Smooth muscle cell (in vitro differentiated cells): ENCODE measurements at regions not wholly inside any gene's neighbourhood (a gene's known extent, or its start where the extent isn't known, plus 50 kb on each side); places are given as distances from the start of the nearest gene placed in this dataset.

ENCODE experiments used
- DNase-seq: peaks from one replicate; lab custom pipeline; 2025; ENCODE audit not compliant: unreplicated experiment; lab: John Stamatoyannopoulos, UW
- H2AFZ ChIP-seq: fragments of 200-600 bp; sonication (generic); 2 replicates; pipeline ENCODE4 v1.6.0; 2016; ENCODE audit warnings: antibody characterized with exemption, low read depth, mild to moderate bottlenecking
- H3F3A ChIP-seq: fragments of 200-600 bp; sonication (generic); 2 replicates; pipeline ENCODE4 v1.6.0; 2017; ENCODE audit warnings: antibody characterized with exemption, low read depth
- H3K27ac ChIP-seq: fragments of 200-600 bp; sonication (generic); 2 replicates; pipeline ENCODE4 v1.5.1; 2016; ENCODE audit warnings: low read depth, mild to moderate bottlenecking
- H3K27me3 ChIP-seq: fragments of 200-600 bp; sonication (generic); 2 replicates; pipeline ENCODE4 v1.6.1; 2016; ENCODE audit warnings: low read depth, mild to moderate bottlenecking
- H3K36me3 ChIP-seq: fragments of 200-600 bp; sonication (generic); 2 replicates; pipeline ENCODE4 v1.5.1; 2016; ENCODE audit warnings: low read depth
- H3K4me1 ChIP-seq: fragments of 200-600 bp; sonication (generic); 2 replicates; pipeline ENCODE4 v1.5.1; 2016; ENCODE audit warnings: low read depth
- H3K4me2 ChIP-seq: fragments of 200-600 bp; sonication (generic); 2 replicates; pipeline ENCODE4 v1.6.0; 2016; ENCODE audit warnings: mild to moderate bottlenecking
- H3K4me3 ChIP-seq: fragments of 200-600 bp; sonication (generic); 2 replicates; pipeline ENCODE4 v1.5.1; 2016; ENCODE audit warnings: mild to moderate bottlenecking
- H3K79me2 ChIP-seq: fragments of 200-600 bp; sonication (generic); 2 replicates; pipeline ENCODE4 v1.6.0; 2016; ENCODE audit warnings: low read depth, mild to moderate bottlenecking
- H3K9ac ChIP-seq: fragments of 200-600 bp; sonication (generic); 2 replicates; pipeline ENCODE4 v1.6.0; 2016; ENCODE audit warnings: low read depth
- H3K9me3 ChIP-seq: fragments of 200-600 bp; sonication (generic); replicated peaks from 2 replicates; pipeline ENCODE4 v1.5.1; 2016; ENCODE audit warnings: low read depth
- H4K20me1 ChIP-seq: fragments of 200-600 bp; sonication (generic); 2 replicates; pipeline ENCODE4 v1.6.0; 2016; ENCODE audit warnings: low read depth
- WGBS: methylation state at CpG from one replicate; pipeline ENCODE4 v1.1.7; 2016; ENCODE audit warnings: low lambda C conversion rate; 5-methylcytosine and 5-hydroxymethylcytosine counted together
- TF ChIP-seq, protein P1 (sequence below): fragments of 200-600 bp; sonication (generic); IDR thresholded peaks from 2 replicates; pipeline ENCODE4 v1.5.1; 2017; ENCODE audit warnings: borderline replicate concordance, mild to moderate bottlenecking, antibody characterized with exemption; ENCODE audit not compliant: insufficient read depth, poor library complexity, severe bottlenecking

DNA sequence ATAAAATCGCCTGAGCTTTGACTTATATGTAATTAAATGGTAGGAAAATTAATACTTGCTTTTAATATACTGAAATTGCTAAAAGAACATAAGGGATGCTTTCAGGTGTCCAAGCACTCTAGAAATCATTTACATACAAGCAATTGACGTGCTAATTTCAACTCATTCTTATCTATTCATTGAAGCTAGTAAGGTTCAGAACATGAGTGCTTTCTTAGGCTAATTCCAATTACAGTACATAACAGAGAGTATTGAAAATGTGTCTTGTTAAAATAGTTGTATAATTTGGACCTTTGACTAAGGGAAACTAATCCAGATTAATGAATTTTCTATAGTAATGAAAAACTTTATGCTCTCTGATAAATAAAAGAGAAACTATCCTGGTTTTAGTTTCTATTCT lies 1016.4 kb upstream of the TYRP1 start:
- H4K20me1 ChIP-seq: no peaks in the 10 kb centered on the region
- 88% methylated on average over 2 of the region's 2 CpGs for WGBS
- no peaks in the 10 kb centered on the region for H3F3A ChIP-seq
- no peak overlapping the region for H2AFZ ChIP-seq
- H3K27ac ChIP-seq: no peak overlapping the region
- TF ChIP-seq, protein P1, sequence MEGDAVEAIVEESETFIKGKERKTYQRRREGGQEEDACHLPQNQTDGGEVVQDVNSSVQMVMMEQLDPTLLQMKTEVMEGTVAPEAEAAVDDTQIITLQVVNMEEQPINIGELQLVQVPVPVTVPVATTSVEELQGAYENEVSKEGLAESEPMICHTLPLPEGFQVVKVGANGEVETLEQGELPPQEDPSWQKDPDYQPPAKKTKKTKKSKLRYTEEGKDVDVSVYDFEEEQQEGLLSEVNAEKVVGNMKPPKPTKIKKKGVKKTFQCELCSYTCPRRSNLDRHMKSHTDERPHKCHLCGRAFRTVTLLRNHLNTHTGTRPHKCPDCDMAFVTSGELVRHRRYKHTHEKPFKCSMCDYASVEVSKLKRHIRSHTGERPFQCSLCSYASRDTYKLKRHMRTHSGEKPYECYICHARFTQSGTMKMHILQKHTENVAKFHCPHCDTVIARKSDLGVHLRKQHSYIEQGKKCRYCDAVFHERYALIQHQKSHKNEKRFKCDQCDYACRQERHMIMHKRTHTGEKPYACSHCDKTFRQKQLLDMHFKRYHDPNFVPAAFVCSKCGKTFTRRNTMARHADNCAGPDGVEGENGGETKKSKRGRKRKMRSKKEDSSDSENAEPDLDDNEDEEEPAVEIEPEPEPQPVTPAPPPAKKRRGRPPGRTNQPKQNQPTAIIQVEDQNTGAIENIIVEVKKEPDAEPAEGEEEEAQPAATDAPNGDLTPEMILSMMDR: no peak
- H3K4me1 ChIP-seq: no peaks in the 10 kb centered on the region
- H3K79me2 ChIP-seq: no peaks in the 10 kb centered on the region
- no peak for DNase-seq
- no peaks in the 10 kb centered on the region for H3K9me3 ChIP-seq
- H3K9ac ChIP-seq: no peak overlapping the region
- H3K4me3 ChIP-seq: no peak overlapping the region
- no peaks in the 10 kb centered on the region for H3K36me3 ChIP-seq
- H3K27me3 ChIP-seq: no peaks in the 10 kb centered on the region
- no peak overlapping the region for H3K4me2 ChIP-seq

DNA sequence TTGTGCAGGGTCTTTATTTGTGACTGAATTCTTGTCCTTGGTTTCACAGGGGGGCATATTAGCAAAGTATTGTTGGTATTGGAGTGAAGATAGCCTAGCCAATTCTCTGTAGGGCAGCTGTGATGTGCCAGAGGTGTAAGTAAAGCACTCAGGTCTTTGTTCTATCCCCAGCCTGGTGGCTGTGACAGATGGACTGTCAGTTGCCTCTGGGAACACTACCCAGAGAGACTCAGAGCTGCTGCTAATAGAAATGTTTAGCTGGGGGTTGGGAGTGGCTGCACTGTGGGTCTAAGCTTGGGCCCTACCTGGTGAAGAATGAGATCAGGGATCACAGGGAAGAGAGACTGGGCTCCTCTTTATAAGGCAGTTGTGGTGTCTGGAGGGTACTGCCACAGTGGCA lies 1006.5 kb upstream of the TYRP1 start:
- Histone ChIP-seq H3F3A (no peaks in the 10 kb centered on the region), H3K9me3 (no peaks in the 10 kb centered on the region), H3K4me1 (no peaks in the 10 kb centered on the region), H3K4me2 (no peak overlapping the region), H3K36me3 (no peaks in the 10 kb centered on the region), H3K27ac (no peak overlapping the region), H3K9ac (no peak overlapping the region), H2AFZ (no peak overlapping the region), H3K4me3 (no peak overlapping the region), H3K79me2 (no peaks in the 10 kb centered on the region), H4K20me1 (no peaks in the 10 kb centered on the region), H3K27me3 (no peaks in the 10 kb centered on the region)
- DNase-seq: no peak
- TF ChIP-seq, protein P1: no peak

DNA sequence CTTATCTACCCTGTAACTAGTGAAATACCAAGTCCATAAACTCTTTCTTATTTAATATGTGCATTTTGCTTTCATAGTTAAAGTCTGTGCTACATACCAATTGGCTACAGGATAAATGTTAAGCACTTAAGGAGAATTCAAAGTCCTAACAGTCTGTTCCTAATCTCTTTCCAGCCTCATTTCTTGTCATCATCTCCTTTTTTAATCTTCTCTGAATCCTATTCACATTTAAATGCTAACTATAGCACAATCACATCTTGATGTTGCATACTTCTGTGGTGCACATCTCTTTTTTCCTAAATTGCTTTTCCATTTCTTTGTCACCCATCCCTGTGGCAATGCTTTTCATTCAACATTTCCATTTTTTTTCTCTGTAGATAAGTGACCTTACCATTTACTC lies 996.1 kb upstream of the TYRP1 start:
- H3K36me3 ChIP-seq: no peaks in the 10 kb centered on the region
- no peak overlapping the region for H2AFZ ChIP-seq
- TF ChIP-seq, protein P1: no peak
- no peak overlapping the region for H3K9ac ChIP-seq
- H3K4me2 ChIP-seq: no peak overlapping the region
- no peaks in the 10 kb centered on the region for H3K4me1 ChIP-seq
- no peaks in the 10 kb centered on the region for H3F3A ChIP-seq
- no peak for DNase-seq
- H3K79me2 ChIP-seq: no peaks in the 10 kb centered on the region
- H3K27me3 ChIP-seq: no peaks in the 10 kb centered on the region
- H3K9me3 ChIP-seq: no peaks in the 10 kb centered on the region
- no peak overlapping the region for H3K27ac ChIP-seq
- no peaks in the 10 kb centered on the region for H4K20me1 ChIP-seq
- no peak overlapping the region for H3K4me3 ChIP-seq

DNA sequence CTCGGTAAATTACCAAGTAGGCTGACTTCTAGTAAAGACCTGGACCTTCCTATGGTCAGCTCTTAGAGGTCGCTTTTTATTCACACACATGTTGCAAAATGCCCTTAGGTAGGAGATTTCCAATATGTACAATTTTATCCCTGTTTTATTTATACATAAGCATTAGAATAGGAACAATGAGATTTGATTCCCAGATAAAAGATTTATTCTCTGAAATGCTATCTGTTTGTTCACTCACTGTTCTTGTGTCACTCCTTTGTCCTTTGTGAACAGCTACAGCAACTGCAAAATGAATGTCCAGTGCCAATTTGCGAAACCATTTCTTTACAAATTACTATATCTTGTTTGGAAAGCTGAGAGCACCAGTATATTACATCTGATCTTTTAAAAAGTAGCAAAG lies 991.5 kb upstream of the TYRP1 start:
- TF ChIP-seq, protein P1: no peak
- Histone ChIP-seq H3K4me3 (no peak overlapping the region), H3K27me3 (no peaks in the 10 kb centered on the region), H3K4me2 (no peak overlapping the region), H3K9ac (no peak overlapping the region), H3K79me2 (no peaks in the 10 kb centered on the region), H3K27ac (no peak overlapping the region), H3K36me3 (no peaks in the 10 kb centered on the region), H3K4me1 (no peaks in the 10 kb centered on the region), H2AFZ (no peak overlapping the region), H4K20me1 (no peaks in the 10 kb centered on the region), H3F3A (no peaks in the 10 kb centered on the region), H3K9me3 (no peaks in the 10 kb centered on the region)
- no peak for DNase-seq
- WGBS: 92% methylated on average over 3 of the region's 3 CpGs
